Keratinocyte (primary cell): ENCODE measurements at regions not wholly inside any gene's neighbourhood (a gene's known extent, or its start where the extent isn't known, plus 50 kb on each side); places are given as distances from the start of the nearest gene placed in this dataset.

ENCODE experiments used
- EZH2 ChIP-seq: IDR thresholded peaks from one replicate; pipeline ENCODE4 v1.6.1; 2012; ENCODE audit warnings: inconsistent platforms, mild to moderate bottlenecking, low read length, moderate library complexity
- TF ChIP-seq, protein P1 (sequence below), 3 experiments: IDR thresholded peaks in 1 of 3; conservative IDR thresholded peaks in 1 of 3; optimal IDR thresholded peaks in 1 of 3; 2 replicates in 2 of 3; 3 replicates in 1 of 3; pipeline versions ENCODE3 to v1.5.1; 2011; ENCODE audit warnings: low read length in 3 of 3, mild to moderate bottlenecking in 3 of 3, moderate library complexity in 2 of 3, control low read depth in 1 of 3, inconsistent platforms in 1 of 3; ENCODE audit not compliant: insufficient read depth in 2 of 3; ENCODE audit errors: extremely low read depth in 1 of 3

GRCh38 chr4:84366907-84367306 lies 132.2 kb downstream of the NKX6-1 start:
- TF ChIP-seq, protein P1, sequence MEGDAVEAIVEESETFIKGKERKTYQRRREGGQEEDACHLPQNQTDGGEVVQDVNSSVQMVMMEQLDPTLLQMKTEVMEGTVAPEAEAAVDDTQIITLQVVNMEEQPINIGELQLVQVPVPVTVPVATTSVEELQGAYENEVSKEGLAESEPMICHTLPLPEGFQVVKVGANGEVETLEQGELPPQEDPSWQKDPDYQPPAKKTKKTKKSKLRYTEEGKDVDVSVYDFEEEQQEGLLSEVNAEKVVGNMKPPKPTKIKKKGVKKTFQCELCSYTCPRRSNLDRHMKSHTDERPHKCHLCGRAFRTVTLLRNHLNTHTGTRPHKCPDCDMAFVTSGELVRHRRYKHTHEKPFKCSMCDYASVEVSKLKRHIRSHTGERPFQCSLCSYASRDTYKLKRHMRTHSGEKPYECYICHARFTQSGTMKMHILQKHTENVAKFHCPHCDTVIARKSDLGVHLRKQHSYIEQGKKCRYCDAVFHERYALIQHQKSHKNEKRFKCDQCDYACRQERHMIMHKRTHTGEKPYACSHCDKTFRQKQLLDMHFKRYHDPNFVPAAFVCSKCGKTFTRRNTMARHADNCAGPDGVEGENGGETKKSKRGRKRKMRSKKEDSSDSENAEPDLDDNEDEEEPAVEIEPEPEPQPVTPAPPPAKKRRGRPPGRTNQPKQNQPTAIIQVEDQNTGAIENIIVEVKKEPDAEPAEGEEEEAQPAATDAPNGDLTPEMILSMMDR (optimal IDR thresholded peaks at IDR 0.05 in 1 of 3, IDR thresholded peaks at IDR 0.05 in 1 of 3, conservative IDR thresholded peaks at IDR 0.05 in 1 of 3; ENCODE audit: extremely low read depth in 1 of 3, insufficient read depth in 2 of 3, low read length in 3 of 3), result no peak
- TF ChIP-seq EZH2, result no peak
